ENCODE measurements at regions not wholly inside any gene's neighbourhood (a gene's known extent, or its start where the extent isn't known, plus 50 kb on each side); places are given as distances from the start of the nearest gene placed in this dataset.

GRCh38 chr22:49048591-49048990, 779.1 kb downstream of the BRD1 start:
- no peak for TF ChIP-seq EZH2phosphoT487 (IDR thresholded peaks at IDR 0.05; ENCODE audit: insufficient read depth, low read depth)
- no peak for TF ChIP-seq EZH2 (IDR thresholded peaks at IDR 0.05; ENCODE audit: insufficient read depth, poor library complexity, severe bottlenecking)
